Loucy (cell line): ENCODE measurements at regions not wholly inside any gene's neighbourhood (a gene's known extent, or its start where the extent isn't known, plus 50 kb on each side); places are given as distances from the start of the nearest gene placed in this dataset.
"Not testable (repeated sequence)": the region's sequence is repeated elsewhere in the genome, so short reads cannot be mapped to it uniquely, and the experiment has no call there.

Experiments
- H2AFZ ChIP-seq: fragments of 200-600 bp; sonication (generic); 2 replicates; pipeline ENCODE4 v1.6.0; 2016; ENCODE audit warnings: antibody characterized with exemption, mild to moderate bottlenecking, low read length, moderate library complexity
- H3F3A ChIP-seq: fragments of 200-600 bp; 2 replicates; pipeline ENCODE4 v1.6.0; 2016; ENCODE audit warnings: antibody characterized with exemption, low read depth, mild to moderate bottlenecking
- H3K27me3 ChIP-seq: fragments of 200-600 bp; sonication (generic); 2 replicates; pipeline ENCODE4 v1.6.1; 2014; ENCODE audit warnings: low read length, mild to moderate bottlenecking; ENCODE audit not compliant: insufficient read depth, poor library complexity, severe bottlenecking
- H3K36me3 ChIP-seq: fragments of 200-600 bp; sonication (generic); 2 replicates; pipeline ENCODE4 v1.6.1; 2016; ENCODE audit warnings: low read length; ENCODE audit not compliant: insufficient read depth
- H3K4me1 ChIP-seq: fragments of 200-600 bp; sonication (generic); 2 replicates; pipeline ENCODE4 v1.5.1; 2014; ENCODE audit warnings: low read length, mild to moderate bottlenecking; ENCODE audit not compliant: insufficient read depth, poor library complexity, severe bottlenecking
- H3K4me2 ChIP-seq: fragments of 200-600 bp; sonication (generic); 2 replicates; pipeline ENCODE4 v1.6.0; 2014; ENCODE audit warnings: antibody characterized with exemption, low read length, low read depth, mild to moderate bottlenecking; ENCODE audit not compliant: poor library complexity, severe bottlenecking
- H3K4me3 ChIP-seq: fragments of 200-600 bp; sonication (generic); 2 replicates; pipeline ENCODE4 v1.5.1; 2014; ENCODE audit warnings: low read length, mild to moderate bottlenecking, mixed read lengths; ENCODE audit not compliant: poor library complexity, severe bottlenecking
- H3K79me2 ChIP-seq: fragments of 200-600 bp; sonication (generic); 2 replicates; pipeline ENCODE4 v1.6.1; 2014; ENCODE audit warnings: low read length; ENCODE audit not compliant: insufficient read depth
- H3K9ac ChIP-seq: fragments of 200-600 bp; sonication (generic); 2 replicates; pipeline ENCODE4 v1.6.0; 2014; ENCODE audit warnings: mild to moderate bottlenecking, low read depth, low read length, moderate library complexity; ENCODE audit not compliant: poor library complexity, severe bottlenecking
- H3K9me2 ChIP-seq: fragments of 200-600 bp; sonication (generic); replicated peaks from 2 replicates; pipeline ENCODE4 v1.6.1; 2016; ENCODE audit warnings: low read depth, low read length, mixed read lengths
- H3K9me3 ChIP-seq: fragments of 200-600 bp; sonication (generic); 2 replicates; pipeline ENCODE4 v1.6.1; 2014; ENCODE audit warnings: mild to moderate bottlenecking, antibody characterized with exemption, low read length, low read depth; ENCODE audit not compliant: insufficient read depth
- H4K20me1 ChIP-seq: fragments of 200-600 bp; sonication (generic); 2 replicates; pipeline ENCODE4 v1.6.0; 2014; ENCODE audit warnings: antibody characterized with exemption, low read length, mild to moderate bottlenecking; ENCODE audit not compliant: insufficient read depth, poor library complexity, severe bottlenecking
- EZH2phosphoT487 ChIP-seq: fragments of 200-600 bp; IDR thresholded peaks from 2 replicates; pipeline ENCODE4 v1.6.1; 2018; ENCODE audit warnings: antibody characterized with exemption, mild to moderate bottlenecking, moderate library complexity, borderline replicate concordance
- TF ChIP-seq, protein P1 (sequence below): fragments of 200-600 bp; sonication (generic); conservative IDR thresholded peaks from 2 replicates; pipeline ENCODE4 v1.5.1; 2014; ENCODE audit warnings: mild to moderate bottlenecking, antibody characterized with exemption, low read length

DNA sequence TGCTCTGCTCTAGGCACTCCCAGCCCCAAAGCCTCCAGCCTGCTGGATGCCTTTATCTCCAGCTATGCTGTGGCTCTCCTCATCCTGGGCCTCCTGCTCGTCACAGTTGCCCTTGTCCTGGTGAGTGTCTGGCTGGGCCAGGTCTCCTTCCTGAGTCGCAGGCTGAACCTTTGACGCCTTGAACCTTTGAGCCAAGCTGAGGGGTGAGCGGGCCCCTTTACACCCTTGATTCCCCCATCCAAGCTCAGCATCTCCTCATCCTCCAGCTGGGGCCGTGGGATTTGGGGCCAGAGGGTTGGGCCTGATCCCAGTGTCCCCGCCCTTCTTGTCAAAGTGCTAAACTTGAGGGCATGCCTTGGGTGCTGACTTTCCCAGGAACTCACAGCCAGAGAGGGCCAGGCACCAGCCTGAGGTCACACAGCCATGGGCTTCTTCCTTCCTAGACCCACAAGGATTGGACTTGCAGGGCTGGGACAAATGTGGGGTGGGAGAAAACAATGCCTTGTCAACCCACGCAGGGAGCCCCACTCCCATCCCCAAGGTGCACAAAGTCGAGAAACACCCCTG lies 137.0 kb downstream of the TBC1D2B start:
- no peaks in the 10 kb centered on the region for H3K4me1 ChIP-seq
- H3K9me3 ChIP-seq: no peaks in the 10 kb centered on the region
- no peaks in the 10 kb centered on the region for H3K9me2 ChIP-seq
- no peaks in the 10 kb centered on the region for H3K79me2 ChIP-seq
- H3K27me3 ChIP-seq: no peaks in the 10 kb centered on the region
- no peaks in the 10 kb centered on the region for H3K36me3 ChIP-seq
- no peak overlapping the region for H3K4me3 ChIP-seq
- no peak overlapping the region for H3K9ac ChIP-seq
- no peak overlapping the region for H2AFZ ChIP-seq
- no peaks in the 10 kb centered on the region for H3F3A ChIP-seq
- no peaks in the 10 kb centered on the region for H4K20me1 ChIP-seq
- TF ChIP-seq, protein P1, sequence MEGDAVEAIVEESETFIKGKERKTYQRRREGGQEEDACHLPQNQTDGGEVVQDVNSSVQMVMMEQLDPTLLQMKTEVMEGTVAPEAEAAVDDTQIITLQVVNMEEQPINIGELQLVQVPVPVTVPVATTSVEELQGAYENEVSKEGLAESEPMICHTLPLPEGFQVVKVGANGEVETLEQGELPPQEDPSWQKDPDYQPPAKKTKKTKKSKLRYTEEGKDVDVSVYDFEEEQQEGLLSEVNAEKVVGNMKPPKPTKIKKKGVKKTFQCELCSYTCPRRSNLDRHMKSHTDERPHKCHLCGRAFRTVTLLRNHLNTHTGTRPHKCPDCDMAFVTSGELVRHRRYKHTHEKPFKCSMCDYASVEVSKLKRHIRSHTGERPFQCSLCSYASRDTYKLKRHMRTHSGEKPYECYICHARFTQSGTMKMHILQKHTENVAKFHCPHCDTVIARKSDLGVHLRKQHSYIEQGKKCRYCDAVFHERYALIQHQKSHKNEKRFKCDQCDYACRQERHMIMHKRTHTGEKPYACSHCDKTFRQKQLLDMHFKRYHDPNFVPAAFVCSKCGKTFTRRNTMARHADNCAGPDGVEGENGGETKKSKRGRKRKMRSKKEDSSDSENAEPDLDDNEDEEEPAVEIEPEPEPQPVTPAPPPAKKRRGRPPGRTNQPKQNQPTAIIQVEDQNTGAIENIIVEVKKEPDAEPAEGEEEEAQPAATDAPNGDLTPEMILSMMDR: no peak
- TF ChIP-seq EZH2phosphoT487: no peak
- no peak overlapping the region for H3K4me2 ChIP-seq

GRCh38 chr15:77939851-77940250 lies 137.7 kb downstream of the TBC1D2B start:
- H3K79me2 ChIP-seq: no peaks in the 10 kb centered on the region
- H3K9me3 ChIP-seq: no peaks in the 10 kb centered on the region
- no peak overlapping the region for H3K9ac ChIP-seq
- no peak overlapping the region for H2AFZ ChIP-seq
- no peaks in the 10 kb centered on the region for H3K36me3 ChIP-seq
- H3K4me2 ChIP-seq: no peak overlapping the region
- H3K4me3 ChIP-seq: no peak overlapping the region
- no peaks in the 10 kb centered on the region for H3F3A ChIP-seq
- no peaks in the 10 kb centered on the region for H3K9me2 ChIP-seq
- H3K4me1 ChIP-seq: no peaks in the 10 kb centered on the region
- TF ChIP-seq, protein P1: no peak
- no peak for TF ChIP-seq EZH2phosphoT487
- H4K20me1 ChIP-seq: no peaks in the 10 kb centered on the region
- no peaks in the 10 kb centered on the region for H3K27me3 ChIP-seq

DNA sequence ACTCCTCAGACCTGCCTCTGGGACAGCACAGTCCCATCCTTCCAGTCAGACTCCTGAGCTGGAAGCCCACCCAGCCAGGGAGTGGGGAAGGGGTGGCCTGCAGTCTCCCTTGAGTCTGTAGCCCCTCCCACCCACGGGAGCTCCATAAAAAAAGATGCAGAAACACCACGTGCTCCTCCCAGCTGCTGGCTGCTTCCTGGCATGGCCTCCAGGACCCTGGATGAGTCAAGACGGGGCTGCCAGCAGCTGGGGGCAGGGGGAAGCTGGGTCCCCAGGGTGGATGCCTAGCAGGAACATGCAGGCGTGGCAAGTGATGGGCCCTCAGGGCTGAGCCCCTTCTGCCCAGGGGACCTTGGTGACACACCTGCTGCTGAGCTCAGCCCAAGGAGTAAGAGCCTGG lies 138.5 kb downstream of the TBC1D2B start:
- H3K9ac ChIP-seq, H3K36me3 ChIP-seq, H3K4me3 ChIP-seq, H3K9me2 ChIP-seq, H3K4me2 ChIP-seq, H3K79me2 ChIP-seq, H3K9me3 ChIP-seq, H2AFZ ChIP-seq, H3K27me3 ChIP-seq, H3F3A ChIP-seq, H4K20me1 ChIP-seq, H3K4me1 ChIP-seq: not testable (repeated sequence)

DNA sequence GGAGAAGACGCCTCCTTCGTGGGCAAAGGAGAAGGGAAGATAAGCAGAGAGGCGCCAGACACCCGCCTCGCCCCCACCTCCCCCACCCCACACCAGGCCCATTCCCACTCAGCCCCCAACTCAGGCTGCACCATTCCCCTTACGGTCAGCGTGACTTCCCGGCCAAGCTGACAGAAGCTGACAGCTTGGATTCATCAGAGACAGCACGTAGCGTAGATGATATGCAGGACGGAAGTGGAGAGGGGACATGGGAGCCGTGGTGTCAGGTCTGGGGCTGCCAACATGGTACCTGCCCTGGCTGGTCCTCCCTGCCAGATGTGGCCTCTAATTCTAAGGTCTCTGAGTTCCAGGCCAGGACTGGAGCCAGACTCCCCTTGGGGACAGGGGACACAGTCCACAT lies 139.0 kb downstream of the TBC1D2B start:
- H3K9me2 ChIP-seq, H3K4me1 ChIP-seq, H3K79me2 ChIP-seq, H3K4me3 ChIP-seq, H2AFZ ChIP-seq, H3K27me3 ChIP-seq, H4K20me1 ChIP-seq, H3K4me2 ChIP-seq, H3K9me3 ChIP-seq, H3F3A ChIP-seq, H3K9ac ChIP-seq, H3K36me3 ChIP-seq: not testable (repeated sequence)

DNA sequence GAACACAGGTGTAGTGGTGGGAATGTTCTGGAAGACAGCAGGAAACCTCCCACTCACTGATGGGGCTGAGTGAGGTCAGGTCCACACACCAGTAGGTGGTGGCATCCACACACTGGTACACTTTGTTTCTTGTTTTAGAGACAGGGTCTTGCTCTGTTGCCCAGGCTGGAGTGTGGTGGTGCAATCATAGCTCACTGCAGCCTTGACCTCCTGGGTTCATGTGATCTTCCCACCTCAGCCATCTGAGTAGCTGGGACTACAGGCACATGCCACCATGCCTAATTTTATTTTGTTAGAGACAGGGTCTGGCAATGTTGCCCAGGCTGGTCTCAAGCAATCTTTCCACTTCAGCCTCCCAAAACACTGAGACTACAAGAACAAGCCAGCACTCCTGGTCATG lies 140.9 kb downstream of the TBC1D2B start:
- H3K4me3 ChIP-seq, H3K4me2 ChIP-seq, H3K9ac ChIP-seq, H3F3A ChIP-seq, H3K27me3 ChIP-seq, H3K4me1 ChIP-seq, H3K36me3 ChIP-seq, H2AFZ ChIP-seq, H3K9me2 ChIP-seq, H3K9me3 ChIP-seq, H3K79me2 ChIP-seq, H4K20me1 ChIP-seq: not testable (repeated sequence)

DNA sequence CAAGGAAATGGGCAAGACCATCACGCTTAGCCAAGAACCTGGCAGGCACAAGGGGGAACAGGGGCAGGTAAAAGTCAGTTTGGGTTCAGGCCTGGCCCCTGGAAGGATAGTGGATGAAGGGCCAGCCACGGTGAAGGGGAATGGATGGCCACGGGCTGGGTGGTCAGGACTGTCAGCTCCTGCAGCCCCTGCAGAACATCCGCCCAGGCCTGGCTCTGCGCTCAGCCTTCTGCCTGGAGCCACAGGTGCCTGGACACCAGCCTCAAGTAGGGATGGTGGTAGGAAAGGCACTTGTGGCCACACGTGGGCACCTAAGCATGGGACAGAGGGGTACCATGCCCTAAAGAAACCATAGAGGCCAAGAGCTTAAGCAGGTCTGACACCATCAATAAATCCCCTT lies 143.0 kb downstream of the TBC1D2B start:
- H3K9me3 ChIP-seq, H3K36me3 ChIP-seq, H3F3A ChIP-seq, H3K9ac ChIP-seq, H3K9me2 ChIP-seq, H3K4me3 ChIP-seq, H3K4me2 ChIP-seq, H3K79me2 ChIP-seq, H3K4me1 ChIP-seq, H3K27me3 ChIP-seq, H4K20me1 ChIP-seq, H2AFZ ChIP-seq: not testable (repeated sequence)
